ENCODE measurements at regions not wholly inside any gene's neighbourhood (a gene's known extent, or its start where the extent isn't known, plus 50 kb on each side); places are given as distances from the start of the nearest gene placed in this dataset.

- no peak for TF ChIP-seq EZH2 (IDR thresholded peaks at IDR 0.05; ENCODE audit: low read length, missing control alignments)
- TF ChIP-seq CTCF (conservative IDR thresholded peaks at IDR 0.05 in 1 of 2, IDR thresholded peaks at IDR 0.05 in 1 of 2; ENCODE audit: low read depth in 1 of 2, low read length in 2 of 2) = no peak
These were observed 182.9 kb downstream of the KIF26A start for GRCh38 chr14:104321088-104321801.
